Stimulated activated naive CD8-positive, alpha-beta T cell treated with anti-CD3 and anti-CD28 coated beads, Interleukin-15, Interleukin-2, amounts not matched to agents 100 ng/mL and 50 ng/mL, for 24 hours (primary cell): ENCODE measurements at regions not wholly inside any gene's neighbourhood (a gene's known extent, or its start where the extent isn't known, plus 50 kb on each side); places are given as distances from the start of the nearest gene placed in this dataset.

Source experiments
- H3K27ac Mint-ChIP-seq: one replicate; pipeline ENCODE4 v1.8.0; 2021; ENCODE audit warnings: mild to moderate bottlenecking, mixed read lengths
- H3K27me3 Mint-ChIP-seq: one replicate; pipeline ENCODE4 v1.8.0; 2021; ENCODE audit warnings: mixed read lengths
- H3K36me3 Mint-ChIP-seq: one replicate; pipeline ENCODE4 v1.8.0; 2021; ENCODE audit warnings: low read depth, mixed read lengths
- H3K4me1 Mint-ChIP-seq: one replicate; pipeline ENCODE4 v1.8.0; 2021; ENCODE audit warnings: low read depth, mixed read lengths
- H3K4me3 Mint-ChIP-seq: one replicate; pipeline ENCODE4 v1.8.0; 2021; ENCODE audit warnings: mild to moderate bottlenecking, mixed read lengths
- H3K9me3 Mint-ChIP-seq: one replicate; pipeline ENCODE4 v1.8.0; 2021; ENCODE audit warnings: mixed read lengths

- H3K36me3 Mint-ChIP-seq, result no peaks in the 10 kb centered on the region
- no peaks in the 10 kb centered on the region for H3K4me1 Mint-ChIP-seq
- H3K9me3 Mint-ChIP-seq, result no peaks in the 10 kb centered on the region
- no peak overlapping the region for H3K4me3 Mint-ChIP-seq
- H3K27me3 Mint-ChIP-seq, result no peaks in the 10 kb centered on the region
- no peak overlapping the region for H3K27ac Mint-ChIP-seq
These were observed 231.1 kb upstream of the DPH6 start for GRCh38 chr15:35777061-35777460.

GRCh38 chr15:35783203-35783602 lies 237.2 kb upstream of the DPH6 start:
- Mint-ChIP-seq H3K27me3 (no peaks in the 10 kb centered on the region), H3K27ac (no peak overlapping the region), H3K4me3 (no peak overlapping the region), H3K9me3 (no peaks in the 10 kb centered on the region), H3K4me1 (no peaks in the 10 kb centered on the region), H3K36me3 (no peaks in the 10 kb centered on the region)

- Mint-ChIP-seq H3K36me3 (no peaks in the 10 kb centered on the region), H3K4me3 (no peak overlapping the region), H3K27ac (no peak overlapping the region), H3K27me3 (no peaks in the 10 kb centered on the region), H3K9me3 (no peaks in the 10 kb centered on the region), H3K4me1 (no peaks in the 10 kb centered on the region)
These were observed 238.8 kb upstream of the DPH6 start for GRCh38 chr15:35784745-35785144.

GRCh38 chr15:35810007-35810406 lies 264.0 kb upstream of the DPH6 start:
- Mint-ChIP-seq H3K9me3 (no peaks in the 10 kb centered on the region), H3K27me3 (no peaks in the 10 kb centered on the region), H3K4me1 (no peaks in the 10 kb centered on the region), H3K4me3 (no peak overlapping the region), H3K36me3 (no peaks in the 10 kb centered on the region), H3K27ac (no peak overlapping the region)

- Mint-ChIP-seq H3K27ac (no peak overlapping the region), H3K4me1 (no peaks in the 10 kb centered on the region), H3K36me3 (no peaks in the 10 kb centered on the region), H3K27me3 (no peaks in the 10 kb centered on the region), H3K9me3 (no peaks in the 10 kb centered on the region), H3K4me3 (no peak overlapping the region)
These were observed 267.6 kb upstream of the DPH6 start for GRCh38 chr15:35813573-35813972.

- H3K9me3 Mint-ChIP-seq, result no peaks in the 10 kb centered on the region
- no peaks in the 10 kb centered on the region for H3K36me3 Mint-ChIP-seq
- H3K27ac Mint-ChIP-seq, result no peak overlapping the region
- H3K27me3 Mint-ChIP-seq, result no peaks in the 10 kb centered on the region
- no peaks in the 10 kb centered on the region for H3K4me1 Mint-ChIP-seq
- no peak overlapping the region for H3K4me3 Mint-ChIP-seq
These were observed 272.9 kb upstream of the DPH6 start for GRCh38 chr15:35818846-35819245.

GRCh38 chr15:35822153-35822552 lies 276.2 kb upstream of the DPH6 start:
- Mint-ChIP-seq H3K9me3 (no peaks in the 10 kb centered on the region), H3K27me3 (no peaks in the 10 kb centered on the region), H3K36me3 (no peaks in the 10 kb centered on the region), H3K4me3 (no peak overlapping the region), H3K4me1 (no peaks in the 10 kb centered on the region), H3K27ac (no peak overlapping the region)

GRCh38 chr15:35827141-35827540 lies 281.2 kb upstream of the DPH6 start:
- no peaks in the 10 kb centered on the region for H3K27me3 Mint-ChIP-seq
- no peaks in the 10 kb centered on the region for H3K36me3 Mint-ChIP-seq
- no peak overlapping the region for H3K27ac Mint-ChIP-seq
- no peaks in the 10 kb centered on the region for H3K9me3 Mint-ChIP-seq
- no peak overlapping the region for H3K4me3 Mint-ChIP-seq
- H3K4me1 Mint-ChIP-seq, result no peaks in the 10 kb centered on the region

- no peak overlapping the region for H3K4me3 Mint-ChIP-seq
- H3K4me1 Mint-ChIP-seq, result no peaks in the 10 kb centered on the region
- no peak overlapping the region for H3K27ac Mint-ChIP-seq
- H3K27me3 Mint-ChIP-seq, result no peaks in the 10 kb centered on the region
- H3K9me3 Mint-ChIP-seq, result peaks cover 4% of the 10 kb centered on the region
- H3K36me3 Mint-ChIP-seq, result no peaks in the 10 kb centered on the region
These were observed 281.9 kb upstream of the DPH6 start for GRCh38 chr15:35827911-35828310.

- H3K27ac Mint-ChIP-seq, result no peak overlapping the region
- no peaks in the 10 kb centered on the region for H3K27me3 Mint-ChIP-seq
- H3K9me3 Mint-ChIP-seq, result peaks cover 4% of the 10 kb centered on the region
- H3K4me1 Mint-ChIP-seq, result no peaks in the 10 kb centered on the region
- H3K36me3 Mint-ChIP-seq, result no peaks in the 10 kb centered on the region
- no peak overlapping the region for H3K4me3 Mint-ChIP-seq
These were observed 287.6 kb upstream of the DPH6 start for GRCh38 chr15:35833581-35833980.

GRCh38 chr15:35834216-35834830 lies 288.4 kb upstream of the DPH6 start:
- Mint-ChIP-seq H3K36me3 (no peaks in the 10 kb centered on the region), H3K4me1 (no peaks in the 10 kb centered on the region), H3K27ac (no peak overlapping the region), H3K4me3 (no peak overlapping the region), H3K9me3 (peaks cover 4% of the 10 kb centered on the region), H3K27me3 (no peaks in the 10 kb centered on the region)

GRCh38 chr15:35834866-35835265 lies 288.9 kb upstream of the DPH6 start:
- Mint-ChIP-seq H3K27me3 (no peaks in the 10 kb centered on the region), H3K4me1 (no peaks in the 10 kb centered on the region), H3K36me3 (no peaks in the 10 kb centered on the region), H3K4me3 (no peak overlapping the region), H3K27ac (no peak overlapping the region), H3K9me3 (peaks cover 4% of the 10 kb centered on the region)

- H3K27me3 Mint-ChIP-seq, result no peaks in the 10 kb centered on the region
- H3K36me3 Mint-ChIP-seq, result no peaks in the 10 kb centered on the region
- H3K27ac Mint-ChIP-seq, result no peak overlapping the region
- H3K4me1 Mint-ChIP-seq, result no peaks in the 10 kb centered on the region
- no peak overlapping the region for H3K4me3 Mint-ChIP-seq
- H3K9me3 Mint-ChIP-seq, result no peaks in the 10 kb centered on the region
These were observed 292.6 kb upstream of the DPH6 start for GRCh38 chr15:35838424-35839111.

GRCh38 chr15:35842631-35843030 lies 296.7 kb upstream of the DPH6 start:
- no peak overlapping the region for H3K27ac Mint-ChIP-seq
- no peaks in the 10 kb centered on the region for H3K4me1 Mint-ChIP-seq
- H3K9me3 Mint-ChIP-seq, result no peaks in the 10 kb centered on the region
- H3K4me3 Mint-ChIP-seq, result no peak overlapping the region
- no peaks in the 10 kb centered on the region for H3K36me3 Mint-ChIP-seq
- peaks cover 4% of the 10 kb centered on the region for H3K27me3 Mint-ChIP-seq

GRCh38 chr15:35843498-35843897 lies 297.5 kb upstream of the DPH6 start:
- no peaks in the 10 kb centered on the region for H3K36me3 Mint-ChIP-seq
- peaks cover 4% of the 10 kb centered on the region for H3K27me3 Mint-ChIP-seq
- H3K27ac Mint-ChIP-seq, result no peak overlapping the region
- no peaks in the 10 kb centered on the region for H3K4me1 Mint-ChIP-seq
- no peaks in the 10 kb centered on the region for H3K9me3 Mint-ChIP-seq
- H3K4me3 Mint-ChIP-seq, result no peak overlapping the region

- no peaks in the 10 kb centered on the region for H3K9me3 Mint-ChIP-seq
- H3K4me3 Mint-ChIP-seq, result no peak overlapping the region
- no peaks in the 10 kb centered on the region for H3K36me3 Mint-ChIP-seq
- H3K27me3 Mint-ChIP-seq, result peaks cover 3% of the 10 kb centered on the region
- no peaks in the 10 kb centered on the region for H3K4me1 Mint-ChIP-seq
- H3K27ac Mint-ChIP-seq, result no peak overlapping the region
These were observed 304.3 kb upstream of the DPH6 start for GRCh38 chr15:35850284-35850683.
